ENCODE measurements at regions not wholly inside any gene's neighbourhood (a gene's known extent, or its start where the extent isn't known, plus 50 kb on each side); places are given as distances from the start of the nearest gene placed in this dataset.

DNA sequence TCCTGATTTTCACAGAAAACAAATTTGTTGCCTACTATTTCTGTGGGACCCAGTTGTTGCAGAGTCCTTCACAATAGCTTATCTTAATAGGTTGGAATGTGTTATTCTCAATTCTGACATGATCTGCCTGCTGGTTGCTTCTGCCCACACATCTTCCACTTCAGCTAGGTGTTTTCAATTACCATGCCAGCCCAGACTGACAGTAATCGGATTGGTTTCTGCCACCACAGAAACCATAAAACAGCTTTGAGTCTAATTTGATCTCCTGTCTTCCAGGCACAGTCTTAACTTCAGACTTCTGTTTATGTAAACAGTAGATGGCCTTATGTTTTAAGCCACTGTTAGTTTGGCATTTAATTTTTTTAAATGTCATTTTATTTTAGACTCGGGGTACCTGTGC lies 248.2 kb upstream of the RBMS1 start:
- TF ChIP-seq CTCF (IDR thresholded peaks at IDR 0.05 in 8 of 11, conservative IDR thresholded peaks at IDR 0.05 in 3 of 11): no peak
- TF ChIP-seq POLR2A (IDR thresholded peaks at IDR 0.05): no peak
- no peak for TF ChIP-seq POLR2AphosphoS5 (IDR thresholded peaks at IDR 0.05)
